K562 (cell line): ENCODE measurements at regions not wholly inside any gene's neighbourhood (a gene's known extent, or its start where the extent isn't known, plus 50 kb on each side); places are given as distances from the start of the nearest gene placed in this dataset.

Experiments used
- ATAC-seq: fragments of 200-7000 bp; cut with Tn5 transposase; 3 replicates; pipeline ENCODE4 v1.9.1; 2020; ENCODE audit warnings: moderate library complexity
- BruUV-seq: library from RNA; stranded (reverse); fragments of 400-500 nt; replicated peaks from 2 replicates; lab custom pipeline; 2021; lab: Mats Ljungman, UMichigan
- CTCF ChIA-PET: fragments of 300-600 bp; formaldehyde crosslinking; extraction: SDS; loops from one replicate; lab custom pipeline; 2021; ENCODE audit warnings: low intra/inter-chr PET ratio; lab: Yijun Ruan, JAX
- POLR2A ChIA-PET: fragments of 300-600, 350-650 bp; sonication (Branson Sonifier 250); formaldehyde crosslinking; extraction: SDS; loops from one replicate; lab custom pipeline; 2021; ENCODE audit warnings: antibody characterized with exemption, inconsistent platforms; lab: Yijun Ruan, JAX
- DNase-seq, 4 experiments: peaks; one replicate each; pipeline versions ENCODE4 v3.0.0 to v3.0.0-alpha.2; 2011 to 2018; ENCODE audit warnings: low spot score in 3 of 4, mixed read lengths in 3 of 4; ENCODE audit errors: extremely low read depth in 1 of 4
- FAIRE-seq: peaks from 2 replicates; lab custom pipeline; 2011; peaks lifted over from hg19 to GRCh38; lab: Jason Lieb, UNC
- H2AFZ ChIP-seq: 2 replicates; pipeline ENCODE4 v1.6.0; 2011; ENCODE audit warnings: low read depth, low read length, control low read depth, inconsistent platforms
- H3K27ac ChIP-seq: fragments of 200-600 bp; 3 replicates; pipeline ENCODE4 v1.8.0; 2011; ENCODE audit warnings: low read depth, mild to moderate bottlenecking, control low read depth, inconsistent platforms, low read length, moderate library complexity, mixed read lengths; ENCODE audit errors: extremely low read depth
- H3K27me3 ChIP-seq, 2 experiments: fragments of 300-600 bp in 1 of 2; 2 replicates in 1 of 2; 3 replicates in 1 of 2; pipeline versions ENCODE4 v1.6.0 to v1.8.0; 2011; ENCODE audit warnings: inconsistent platforms in 2 of 2, low read length in 2 of 2, mild to moderate bottlenecking in 1 of 2, mixed read lengths in 1 of 2, moderate library complexity in 1 of 2; ENCODE audit not compliant: control insufficient read depth in 2 of 2, insufficient read depth in 2 of 2
- H3K36me3 ChIP-seq: fragments of 300-600 bp; 3 replicates; pipeline ENCODE4 v1.8.0; 2011; ENCODE audit warnings: mild to moderate bottlenecking, low read length, inconsistent platforms; ENCODE audit not compliant: control insufficient read depth, insufficient read depth
- H3K4me1 ChIP-seq, 2 experiments: fragments of 200-600 bp in 1 of 2; replicated peaks in 1 of 2; 2 replicates in 1 of 2; 3 replicates in 1 of 2; pipeline versions ENCODE4 v1.5.1 to v1.8.0; 2011; ENCODE audit warnings: inconsistent platforms in 2 of 2, low read length in 2 of 2, mild to moderate bottlenecking in 1 of 2, mixed read lengths in 1 of 2, moderate library complexity in 1 of 2; ENCODE audit not compliant: control insufficient read depth in 2 of 2, insufficient read depth in 2 of 2
- H3K4me2 ChIP-seq: 2 replicates; pipeline ENCODE4 v1.6.1; 2011; ENCODE audit warnings: low read length, control low read depth, inconsistent platforms, mixed read lengths; ENCODE audit not compliant: insufficient read depth
- H3K4me3 ChIP-seq: fragments of 200-600 bp; sonication (generic), shearing (Covaris generic); 2 replicates; pipeline ENCODE4 v1.5.1; 2016; ENCODE audit warnings: control low read depth, inconsistent platforms
- H3K79me2 ChIP-seq: fragments of 200-600 bp; 3 replicates; pipeline ENCODE4 v1.8.0; 2011; ENCODE audit warnings: low read length, inconsistent platforms; ENCODE audit not compliant: control insufficient read depth, insufficient read depth
- H3K9ac ChIP-seq, 2 experiments: 2 replicates each; pipeline versions ENCODE4 v1.6.0 to v1.6.1; 2011; ENCODE audit warnings: low read depth in 2 of 2, low read length in 2 of 2, control low read depth in 1 of 2, inconsistent platforms in 1 of 2, mild to moderate bottlenecking in 1 of 2, mixed read lengths in 1 of 2; ENCODE audit not compliant: insufficient read depth in 1 of 2
- H3K9me1 ChIP-seq: one replicate; pipeline ENCODE4 v1.6.0; 2011; ENCODE audit warnings: inconsistent platforms, mild to moderate bottlenecking, low read length, moderate library complexity; ENCODE audit not compliant: control insufficient read depth, insufficient read depth
- H3K9me3 ChIP-seq: replicated peaks from 2 replicates; pipeline ENCODE4 v1.5.1; 2011; ENCODE audit warnings: low read depth, low read length, inconsistent platforms; ENCODE audit not compliant: control insufficient read depth, insufficient read depth
- H4K20me1 ChIP-seq: replicated peaks from 2 replicates; pipeline ENCODE4 v1.6.1; 2011; ENCODE audit warnings: low read length, inconsistent platforms, mixed read lengths; ENCODE audit not compliant: control insufficient read depth, insufficient read depth
- C11orf30 ChIP-seq: fragments of 450-650 bp; IDR thresholded peaks from 2 replicates; pipeline ENCODE4 v1.6.1; 2016; ENCODE audit warnings: low read depth, mild to moderate bottlenecking
- MIER1 ChIP-seq: fragments of 450-650 bp; IDR thresholded peaks from 2 replicates; pipeline ENCODE4 v1.6.1; 2016; ENCODE audit warnings: antibody characterized with exemption, mild to moderate bottlenecking, low read depth
- NFYB ChIP-seq: IDR thresholded peaks from 2 replicates; pipeline ENCODE4 v1.6.1; 2011; ENCODE audit warnings: mild to moderate bottlenecking, moderate library complexity; ENCODE audit not compliant: insufficient read length; ENCODE audit errors: extremely low read depth
- RBM22 ChIP-seq: fragments of 200-400 bp; formaldehyde crosslinking; IDR thresholded peaks from 2 replicates; pipeline ENCODE4 v1.6.1; 2018; ENCODE audit warnings: low read length, low read depth; ENCODE audit not compliant: poor library complexity, severe bottlenecking
- RFX7 ChIP-seq: fragments of 250-450 bp; sonication (Bioruptor Pico); IDR thresholded peaks from 2 replicates; pipeline ENCODE4 v1.5.1; 2021; ENCODE audit warnings: mild to moderate bottlenecking
- SREBF2 ChIP-seq: sonication (generic); formaldehyde crosslinking; IDR thresholded peaks from 2 replicates; pipeline ENCODE4 v1.4.0; 2020; ENCODE audit warnings: mild to moderate bottlenecking, missing genetic modification reagents
- YY1 ChIP-seq, 3 experiments: IDR thresholded peaks; 2 replicates each; pipeline ENCODE4 v1.6.1; 2011; ENCODE audit warnings: low read length in 2 of 3, mild to moderate bottlenecking in 2 of 3, moderate library complexity in 2 of 3, borderline replicate concordance in 1 of 3, control low read depth in 1 of 3, low read depth in 1 of 3; ENCODE audit not compliant: insufficient read depth in 3 of 3, insufficient replicate concordance in 2 of 3, control insufficient read depth in 1 of 3, insufficient read length in 1 of 3; ENCODE audit errors: extremely low read depth in 1 of 3
- ZFP36 ChIP-seq: fragments of 150-350 bp; IDR thresholded peaks from 2 replicates; pipeline ENCODE4 v1.6.1; 2018; ENCODE audit warnings: low read length, low read depth; ENCODE audit not compliant: partially characterized antibody
- ZNF133 ChIP-seq: fragments of 250-450 bp; sonication (Bioruptor Pico); IDR thresholded peaks from 2 replicates; pipeline ENCODE4 v1.4.0; 2020; ENCODE audit warnings: mild to moderate bottlenecking
- ZNF239 ChIP-seq: fragments of 250-450 bp; sonication (Bioruptor Pico); IDR thresholded peaks from 2 replicates; pipeline ENCODE4 v1.4.0; 2020; ENCODE audit warnings: mild to moderate bottlenecking
- ZNF431 ChIP-seq: sonication (generic); formaldehyde crosslinking; IDR thresholded peaks from 2 replicates; pipeline ENCODE4 v1.8.0; 2022; ENCODE audit warnings: mild to moderate bottlenecking, missing genetic modification reagents
- WGBS: fragments of 100-300 bp; shearing (Covaris generic); methylation state at CpG from one replicate; pipeline ENCODE4 v1.1.6; 2016; ENCODE audit warnings: low coverage, mixed read lengths; ENCODE audit not compliant: insufficient coverage; ENCODE audit errors: missing lambda C conversion rate; 5-methylcytosine and 5-hydroxymethylcytosine counted together
- in situ Hi-C: fragments of 300-500 bp; cut with MboI; formaldehyde crosslinking; loops from 4 replicates; pipeline ENCODE4 v1.15.0; 2018; ENCODE audit warnings: inconsistent platforms, mixed read lengths
- intact Hi-C: fragments of 100-400 bp; cut with micrococcal nuclease; formaldehyde crosslinking; loops from 2 replicates; pipeline ENCODE4 v1.14.2; 2022

- no peak for DNase-seq
- no peaks in the 10 kb centered on the region; the same call in none of the 2 replicates for H3K9me3 ChIP-seq
- peaks cover 21 to 34% of the 10 kb centered on the region in 2 experiments for H3K4me1 ChIP-seq
- no peak overlapping the region for H3K9ac ChIP-seq
- ATAC-seq: no peak
- no peak overlapping the region for H3K4me3 ChIP-seq
- H3K79me2 ChIP-seq: no peaks in the 10 kb centered on the region
- 67% methylated on average over 4 of the region's 4 CpGs for WGBS
- BruUV-seq: no TSS peak
- CTCF ChIA-PET: no interaction called here
- H3K36me3 ChIP-seq: no peaks in the 10 kb centered on the region
- H4K20me1 ChIP-seq: no peaks in the 10 kb centered on the region
- intact Hi-C loops: no loop called here
- in situ Hi-C loops: no loop called here
- no peaks in the 10 kb centered on the region for H3K27me3 ChIP-seq
- FAIRE-seq: no peak
- no peak for TF ChIP-seq SREBF2
- peak in 1 of 3 experiments; percentile 18 for TF ChIP-seq YY1 (IDR thresholded peaks at IDR 0.05; ENCODE audit: borderline replicate concordance in 1 of 3, control insufficient read depth in 1 of 3, extremely low read depth in 1 of 3, insufficient read depth in 3 of 3, insufficient read length in 1 of 3, insufficient replicate concordance in 2 of 3, low read depth in 1 of 3, low read length in 2 of 3)
- peak; percentile 97 for TF ChIP-seq ZNF431
- peak; percentile 44 for TF ChIP-seq ZFP36
- TF ChIP-seq ZNF239 (CRISPR knock-in tag): no peak
- TF ChIP-seq NFYB: no peak
- TF ChIP-seq C11orf30: no peak
- no peak for TF ChIP-seq RBM22
- TF ChIP-seq RFX7 (CRISPR knock-in tag): no peak
- no peak for TF ChIP-seq MIER1
- no peak for TF ChIP-seq ZNF133 (CRISPR knock-in tag)
- no peak overlapping the region for H3K27ac ChIP-seq
- H3K4me2 ChIP-seq: no peak overlapping the region
- no peaks in the 10 kb centered on the region for H3K9me1 ChIP-seq
- H2AFZ ChIP-seq: no peak overlapping the region
- POLR2A ChIA-PET: interaction anchor here (0.6 kb wide), 1 partner anchor 228 kb away, joined by 5 read pairs; no protein-coding TSS in a partner anchor
Observed at GRCh38 chr11:69413993-69414392, 67.5 kb upstream of the LINC01488 start.
